ENCODE measurements at regions not wholly inside any gene's neighbourhood (a gene's known extent, or its start where the extent isn't known, plus 50 kb on each side); places are given as distances from the start of the nearest gene placed in this dataset.

GRCh38 chr13:48909056-48909389, 66.7 kb upstream of the FNDC3A start:
- in situ Hi-C loops (cut with HindIII; ENCODE audit: low sequenced_read_pairs): no loop called here
- DNase-seq (ENCODE audit: low read depth, low spot score): no peak
- TF ChIP-seq, protein P1, sequence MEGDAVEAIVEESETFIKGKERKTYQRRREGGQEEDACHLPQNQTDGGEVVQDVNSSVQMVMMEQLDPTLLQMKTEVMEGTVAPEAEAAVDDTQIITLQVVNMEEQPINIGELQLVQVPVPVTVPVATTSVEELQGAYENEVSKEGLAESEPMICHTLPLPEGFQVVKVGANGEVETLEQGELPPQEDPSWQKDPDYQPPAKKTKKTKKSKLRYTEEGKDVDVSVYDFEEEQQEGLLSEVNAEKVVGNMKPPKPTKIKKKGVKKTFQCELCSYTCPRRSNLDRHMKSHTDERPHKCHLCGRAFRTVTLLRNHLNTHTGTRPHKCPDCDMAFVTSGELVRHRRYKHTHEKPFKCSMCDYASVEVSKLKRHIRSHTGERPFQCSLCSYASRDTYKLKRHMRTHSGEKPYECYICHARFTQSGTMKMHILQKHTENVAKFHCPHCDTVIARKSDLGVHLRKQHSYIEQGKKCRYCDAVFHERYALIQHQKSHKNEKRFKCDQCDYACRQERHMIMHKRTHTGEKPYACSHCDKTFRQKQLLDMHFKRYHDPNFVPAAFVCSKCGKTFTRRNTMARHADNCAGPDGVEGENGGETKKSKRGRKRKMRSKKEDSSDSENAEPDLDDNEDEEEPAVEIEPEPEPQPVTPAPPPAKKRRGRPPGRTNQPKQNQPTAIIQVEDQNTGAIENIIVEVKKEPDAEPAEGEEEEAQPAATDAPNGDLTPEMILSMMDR (IDR thresholded peaks at IDR 0.05; ENCODE audit: low read depth, low read length): no peak
- no peak overlapping the region for H3K4me3 ChIP-seq (ENCODE audit: low read depth, low read length)

DNA sequence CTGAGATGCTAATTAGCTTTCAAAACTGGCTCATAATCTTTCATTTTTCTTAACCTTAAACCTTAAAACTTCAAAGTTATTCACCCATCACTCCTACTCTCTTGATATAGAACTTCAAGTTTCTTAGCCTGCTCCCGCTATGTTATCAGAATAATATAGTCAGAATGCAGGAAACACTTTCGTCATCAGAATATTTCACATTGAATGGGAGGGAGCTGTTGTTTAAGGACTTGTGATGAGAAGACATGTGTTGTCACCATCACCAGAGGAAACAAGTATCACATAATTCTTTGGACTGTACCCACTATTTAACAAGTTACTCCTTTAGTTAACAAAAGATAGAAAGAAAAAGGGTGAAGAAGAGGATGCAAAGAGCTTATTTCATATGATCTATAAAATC, 65.0 kb upstream of the FNDC3A start:
- in situ Hi-C loops (cut with HindIII; ENCODE audit: low sequenced_read_pairs): no loop called here
- DNase-seq (ENCODE audit: low read depth, low spot score): no peak
- no peak overlapping the region for H3K4me3 ChIP-seq (ENCODE audit: low read depth, low read length)
- TF ChIP-seq, protein P1 (IDR thresholded peaks at IDR 0.05; ENCODE audit: low read depth, low read length): no peak

- TF ChIP-seq, protein P1 (IDR thresholded peaks at IDR 0.05; ENCODE audit: low read depth, low read length): no peak
- in situ Hi-C loops (cut with HindIII; ENCODE audit: low sequenced_read_pairs): no loop called here
Observed at GRCh38 chr13:48919751-48920150, 56.0 kb upstream of the FNDC3A start.

DNA sequence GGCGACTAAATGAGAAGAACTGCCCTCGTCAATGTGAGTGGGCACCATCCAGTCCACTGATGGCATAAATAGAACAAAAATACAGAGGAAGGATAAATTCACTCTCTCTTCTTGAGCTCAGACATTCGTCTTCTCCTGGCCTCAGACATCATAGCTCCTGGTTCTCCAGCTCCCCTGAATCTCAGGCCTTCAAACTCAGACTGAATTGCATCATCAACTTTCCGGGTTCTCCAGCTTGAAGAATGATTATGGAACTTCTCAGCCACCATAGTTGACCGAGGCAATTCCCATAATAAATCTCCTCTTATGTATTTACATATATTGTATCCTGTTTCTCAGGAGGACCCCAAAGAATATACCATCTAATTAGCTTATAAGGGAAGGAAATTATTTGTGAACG, 55.0 kb upstream of the FNDC3A start:
- TF ChIP-seq, protein P1 (IDR thresholded peaks at IDR 0.05; ENCODE audit: low read depth, low read length): no peak
- in situ Hi-C loops (cut with HindIII; ENCODE audit: low sequenced_read_pairs): no loop called here
- no peak overlapping the region for H3K4me3 ChIP-seq (ENCODE audit: low read depth, low read length)
- DNase-seq (ENCODE audit: low read depth, low spot score): no peak

More at GRCh38 chr13:48919751-48920150, 56.0 kb upstream of the FNDC3A start:
- H3K4me3 ChIP-seq (ENCODE audit: low read depth, low read length): no peak overlapping the region
- DNase-seq (ENCODE audit: low read depth, low spot score): no peak

DNA sequence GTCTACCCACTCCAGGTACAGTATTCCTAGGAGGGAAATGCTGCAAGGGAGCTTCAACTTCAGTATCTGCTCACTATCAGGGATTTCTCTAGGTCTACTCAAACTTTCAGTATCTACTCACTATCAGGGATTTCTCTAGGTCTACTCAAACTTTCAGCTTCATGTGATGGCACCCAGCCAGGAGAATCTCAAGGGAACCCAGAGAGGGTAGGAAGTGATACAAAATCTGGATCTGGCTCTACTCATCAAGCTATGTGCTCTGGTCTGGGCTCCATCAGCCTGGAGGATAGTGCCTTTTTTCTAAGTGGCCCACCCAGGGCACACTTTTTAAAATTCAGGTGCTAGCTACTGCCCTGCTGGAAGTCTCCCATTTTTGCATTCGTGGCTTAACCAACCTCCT, 52.3 kb upstream of the FNDC3A start:
- TF ChIP-seq, protein P1 (IDR thresholded peaks at IDR 0.05; ENCODE audit: low read depth, low read length): no peak
- DNase-seq (ENCODE audit: low read depth, low spot score): no peak
- no peak overlapping the region for H3K4me3 ChIP-seq (ENCODE audit: low read depth, low read length)
- in situ Hi-C loops (cut with HindIII; ENCODE audit: low sequenced_read_pairs): no loop called here

DNA sequence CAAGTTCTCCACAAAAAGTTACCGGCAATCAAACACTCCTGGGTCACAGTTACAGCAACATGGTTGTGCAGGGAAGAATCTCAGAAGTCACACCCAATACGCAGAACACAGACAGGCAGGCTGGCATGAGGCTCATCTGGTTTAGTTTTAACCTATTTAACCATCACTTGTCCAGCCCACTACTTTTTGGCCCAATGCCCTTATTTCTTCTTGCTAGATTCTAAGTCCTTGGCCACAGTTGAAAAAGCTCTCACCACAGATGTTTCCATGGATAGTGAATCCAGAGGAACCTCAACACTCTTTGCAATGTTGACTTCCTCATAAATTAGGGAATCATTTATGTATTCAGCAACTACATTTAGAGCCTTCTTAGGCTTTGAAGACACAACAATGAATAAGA, 50.7 kb upstream of the FNDC3A start:
- TF ChIP-seq, protein P1 (IDR thresholded peaks at IDR 0.05; ENCODE audit: low read depth, low read length): no peak
- in situ Hi-C loops (cut with HindIII; ENCODE audit: low sequenced_read_pairs): no loop called here
- no peak overlapping the region for H3K4me3 ChIP-seq (ENCODE audit: low read depth, low read length)
- no peak for DNase-seq (ENCODE audit: low read depth, low spot score)

Measured in astrocyte of the spinal cord (primary cell).